ENCODE measurements at regions not wholly inside any gene's neighbourhood (a gene's known extent, or its start where the extent isn't known, plus 50 kb on each side); places are given as distances from the start of the nearest gene placed in this dataset.

DNA sequence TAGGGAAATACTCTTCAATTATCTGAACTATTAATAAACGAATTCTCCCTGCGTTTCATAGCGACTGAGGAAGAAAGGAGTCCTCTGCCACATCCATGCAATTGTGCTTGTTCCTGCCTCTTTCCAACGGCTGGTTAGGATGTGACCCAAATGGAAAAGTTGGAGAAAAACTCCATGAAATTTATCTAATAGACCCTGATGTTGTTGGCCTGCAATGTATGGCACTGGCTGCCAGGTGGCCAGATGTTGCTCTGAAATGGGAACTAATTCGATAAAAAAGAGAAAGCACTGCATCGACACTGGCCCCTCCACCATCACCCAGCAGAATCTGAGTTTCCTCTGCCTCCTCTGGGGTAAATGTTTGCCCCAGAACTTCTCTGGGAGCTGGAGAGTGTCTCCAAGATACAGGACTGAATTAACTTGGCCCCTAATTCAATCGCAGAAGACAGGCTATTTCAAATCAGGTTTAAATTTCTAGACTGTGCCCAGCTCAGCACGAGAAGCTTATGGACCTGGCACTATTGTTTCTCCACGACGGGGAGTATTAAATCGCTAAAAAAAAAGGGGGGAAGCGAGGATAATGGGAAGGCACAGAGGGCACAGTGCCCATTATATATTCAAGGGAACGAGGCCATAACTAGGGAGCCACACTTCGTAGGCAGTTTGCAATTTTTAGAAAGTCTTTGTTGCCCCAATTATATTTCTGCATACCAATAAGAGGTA, 103.9 kb downstream of the ZIC5 start:
- H3K27ac Mint-ChIP-seq, result no peak overlapping the region
- TF ChIP-seq CTCF (IDR thresholded peaks at IDR 0.05; ENCODE audit: unreplicated experiment), result no peak

GRCh38 chr13:99866781-99867180, 104.8 kb downstream of the ZIC5 start:
- Mint-ChIP-seq H3K27ac (no peak overlapping the region), H3K27me3 (peaks cover 6% of the 10 kb centered on the region), H3K4me3 (ENCODE audit: low read depth) (no peak overlapping the region), H3K36me3 (ENCODE audit: insufficient read depth) (no peaks in the 10 kb centered on the region), H3K4me1 (ENCODE audit: low read depth) (peaks cover 15% of the 10 kb centered on the region), H3K9me3 (ENCODE audit: low read depth) (no peaks in the 10 kb centered on the region)
- no peak for TF ChIP-seq CTCF (IDR thresholded peaks at IDR 0.05; ENCODE audit: unreplicated experiment)
- no peak for DNase-seq (ENCODE audit: low spot score, unreplicated experiment)

More for the DNA sequence above, 103.9 kb downstream of the ZIC5 start:
- Mint-ChIP-seq H3K36me3 (ENCODE audit: insufficient read depth) (no peaks in the 10 kb centered on the region), H3K4me1 (ENCODE audit: low read depth) (peaks cover 15% of the 10 kb centered on the region), H3K9me3 (ENCODE audit: low read depth) (no peaks in the 10 kb centered on the region), H3K4me3 (ENCODE audit: low read depth) (no peak overlapping the region), H3K27me3 (peaks cover 3% of the 10 kb centered on the region)
- no peak for DNase-seq (ENCODE audit: low spot score, unreplicated experiment)

GRCh38 chr13:99865420-99865930, 106.1 kb downstream of the ZIC5 start:
- no peak overlapping the region for H3K27ac Mint-ChIP-seq
- no peaks in the 10 kb centered on the region for H3K36me3 Mint-ChIP-seq (ENCODE audit: insufficient read depth)
- H3K4me1 Mint-ChIP-seq (ENCODE audit: low read depth), result peaks cover 4% of the 10 kb centered on the region

DNA sequence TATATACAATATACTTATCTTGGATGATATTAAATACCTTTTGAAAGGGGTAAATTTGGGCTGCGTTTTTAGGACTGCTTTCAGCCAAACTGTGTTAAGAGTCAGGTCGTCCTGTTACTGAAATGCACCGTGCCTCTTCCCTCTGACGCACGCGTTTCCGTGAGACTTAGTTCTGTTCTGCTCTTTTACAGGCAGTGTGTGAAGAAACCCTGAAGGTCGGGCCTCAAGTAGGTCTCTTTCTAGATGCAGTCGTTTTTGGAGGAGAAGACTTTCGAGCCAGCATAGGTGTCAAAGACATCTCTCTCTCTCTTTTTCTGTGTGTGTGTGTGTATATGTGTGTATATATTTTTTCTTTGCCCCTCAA, 107.0 kb downstream of the ZIC5 start:
- no peaks in the 10 kb centered on the region for H3K9me3 Mint-ChIP-seq (ENCODE audit: low read depth)
- no peaks in the 10 kb centered on the region for H3K36me3 Mint-ChIP-seq (ENCODE audit: insufficient read depth)
- H3K27ac Mint-ChIP-seq, result no peak overlapping the region
- H3K4me1 Mint-ChIP-seq (ENCODE audit: low read depth), result no peaks in the 10 kb centered on the region
- TF ChIP-seq CTCF (IDR thresholded peaks at IDR 0.05; ENCODE audit: unreplicated experiment), result no peak
- no peak for DNase-seq (ENCODE audit: low spot score, unreplicated experiment)
- H3K27me3 Mint-ChIP-seq, result peaks cover 6% of the 10 kb centered on the region
- no peak overlapping the region for H3K4me3 Mint-ChIP-seq (ENCODE audit: low read depth)

More at GRCh38 chr13:99865420-99865930, 106.1 kb downstream of the ZIC5 start:
- DNase-seq (ENCODE audit: low spot score, unreplicated experiment), result no peak
- H3K9me3 Mint-ChIP-seq (ENCODE audit: low read depth), result no peaks in the 10 kb centered on the region
- peaks cover 6% of the 10 kb centered on the region for H3K27me3 Mint-ChIP-seq
- no peak for TF ChIP-seq CTCF (IDR thresholded peaks at IDR 0.05; ENCODE audit: unreplicated experiment)
- no peak overlapping the region for H3K4me3 Mint-ChIP-seq (ENCODE audit: low read depth)

- Mint-ChIP-seq H3K4me3 (ENCODE audit: low read depth) (no peak overlapping the region), H3K36me3 (ENCODE audit: insufficient read depth) (no peaks in the 10 kb centered on the region), H3K27ac (no peak overlapping the region), H3K9me3 (ENCODE audit: low read depth) (no peaks in the 10 kb centered on the region), H3K27me3 (peaks cover 6% of the 10 kb centered on the region), H3K4me1 (ENCODE audit: low read depth) (no peaks in the 10 kb centered on the region)
- TF ChIP-seq CTCF (IDR thresholded peaks at IDR 0.05; ENCODE audit: unreplicated experiment), result no peak
- no peak for DNase-seq (ENCODE audit: low spot score, unreplicated experiment)
Measured at GRCh38 chr13:99863789-99864626, 107.6 kb downstream of the ZIC5 start.
